ENCODE measurements at regions not wholly inside any gene's neighbourhood (a gene's known extent, or its start where the extent isn't known, plus 50 kb on each side); places are given as distances from the start of the nearest gene placed in this dataset.
A peak's percentile ranks its signal among the peaks of the same experiment; 100 is the strongest.

- DNase-seq (ENCODE audit: low read depth), result no peak
- TF ChIP-seq CTCF (IDR thresholded peaks at IDR 0.05; ENCODE audit: control insufficient read depth, insufficient read depth, low read depth, low read length, missing control alignments), result no peak
Measured at GRCh38 chr10:4331150-4331549, 494.9 kb upstream of the AKR1E2 start.

GRCh38 chr10:4330636-4331035 lies 495.4 kb upstream of the AKR1E2 start:
- no peak overlapping the region for H3K4me3 ChIP-seq (ENCODE audit: control insufficient read depth, low read depth, low read length)
- no peak for TF ChIP-seq CTCF (IDR thresholded peaks at IDR 0.05; ENCODE audit: control insufficient read depth, insufficient read depth, low read depth, low read length, missing control alignments)
- no peak for DNase-seq (ENCODE audit: low read depth)

More at GRCh38 chr10:4331150-4331549, 494.9 kb upstream of the AKR1E2 start:
- no peak overlapping the region for H3K4me3 ChIP-seq (ENCODE audit: control insufficient read depth, low read depth, low read length)

- DNase-seq (ENCODE audit: low read depth), result no peak
- no peak for TF ChIP-seq CTCF (IDR thresholded peaks at IDR 0.05; ENCODE audit: control insufficient read depth, insufficient read depth, low read depth, low read length, missing control alignments)
- H3K4me3 ChIP-seq (ENCODE audit: control insufficient read depth, low read depth, low read length), result no peak overlapping the region
Measured at GRCh38 chr10:4329225-4329624, 496.8 kb upstream of the AKR1E2 start.

GRCh38 chr10:4326647-4327046 lies 499.4 kb upstream of the AKR1E2 start:
- no peak overlapping the region for H3K4me3 ChIP-seq (ENCODE audit: control insufficient read depth, low read depth, low read length)
- no peak for DNase-seq (ENCODE audit: low read depth)
- no peak for TF ChIP-seq CTCF (IDR thresholded peaks at IDR 0.05; ENCODE audit: control insufficient read depth, insufficient read depth, low read depth, low read length, missing control alignments)

GRCh38 chr10:4319870-4320367 lies 506.1 kb upstream of the AKR1E2 start:
- TF ChIP-seq CTCF (IDR thresholded peaks at IDR 0.05; ENCODE audit: control insufficient read depth, insufficient read depth, low read depth, low read length, missing control alignments), result no peak
- no peak overlapping the region for H3K4me3 ChIP-seq (ENCODE audit: control insufficient read depth, low read depth, low read length)
- no peak for DNase-seq (ENCODE audit: low read depth)

GRCh38 chr10:4316161-4316810 lies 509.7 kb upstream of the AKR1E2 start:
- peak overlapping the region; percentile 16 for H3K4me3 ChIP-seq (ENCODE audit: control insufficient read depth, low read depth, low read length)
- peak; percentile 74 for DNase-seq (ENCODE audit: low read depth)
- peak; percentile 31 for TF ChIP-seq CTCF (IDR thresholded peaks at IDR 0.05; ENCODE audit: control insufficient read depth, insufficient read depth, low read depth, low read length, missing control alignments)

Measured in AG09309 (cell line).